ENCODE measurements at regions not wholly inside any gene's neighbourhood (a gene's known extent, or its start where the extent isn't known, plus 50 kb on each side); places are given as distances from the start of the nearest gene placed in this dataset.

GRCh38 chr2:16115291-16115690, 174.9 kb downstream of the MYCN start:
- TF ChIP-seq TAF1 (IDR thresholded peaks at IDR 0.05; ENCODE audit: low read depth, low read length) (no peak), KDM1A (IDR thresholded peaks at IDR 0.05; ENCODE audit: borderline replicate concordance, low read length) (no peak), CTCF (IDR thresholded peaks at IDR 0.05; ENCODE audit: control extremely low read depth in 1 of 3, insufficient read depth in 1 of 3, low read depth in 1 of 3, low read length in 3 of 3) (no peak), POLR2A (IDR thresholded peaks at IDR 0.05; ENCODE audit: control extremely low read depth in 1 of 2, low read depth in 2 of 2, low read length in 2 of 2) (no peak), EZH2 (IDR thresholded peaks at IDR 0.05; ENCODE audit: low read depth, low read length, severe bottlenecking) (no peak), JUND (IDR thresholded peaks at IDR 0.05; ENCODE audit: low read length) (no peak), HDAC6 (IDR thresholded peaks at IDR 0.05; ENCODE audit: low read depth, low read length) (no peak), CEBPB (IDR thresholded peaks at IDR 0.05; ENCODE audit: low read depth, low read length) (no peak), ATF3 (IDR thresholded peaks at IDR 0.05; ENCODE audit: insufficient read depth, low read depth, low read length) (no peak), NRF1 (IDR thresholded peaks at IDR 0.05; ENCODE audit: low read depth, low read length) (no peak), MAX (IDR thresholded peaks at IDR 0.05) (no peak), E2F6 (IDR thresholded peaks at IDR 0.05) (no peak)

All from H1 (cell line).